ENCODE measurements at regions not wholly inside any gene's neighbourhood (a gene's known extent, or its start where the extent isn't known, plus 50 kb on each side); places are given as distances from the start of the nearest gene placed in this dataset.

GRCh38 chrX:35090801-35091200 lies 148.2 kb downstream of the FAM47B start:
- Histone ChIP-seq H3K27me3 (ENCODE audit: insufficient read depth, low read length) (no peaks in the 10 kb centered on the region), H2AFZ (ENCODE audit: low read depth, low read length, poor library complexity, severe bottlenecking) (no peak overlapping the region), H3K4me2 (ENCODE audit: low read length) (no peak overlapping the region), H3K4me1 (ENCODE audit: control insufficient read depth in 1 of 2, insufficient read depth in 2 of 2, low read length in 2 of 2) (no peaks in the 10 kb centered on the region), H3K27ac (ENCODE audit: low read depth, low read length) (no peak overlapping the region), H4K20me1 (ENCODE audit: insufficient read depth) (no peaks in the 10 kb centered on the region), H3K36me3 (ENCODE audit: control insufficient read depth in 1 of 2, insufficient read depth in 2 of 2, low read length in 2 of 2) (no peaks in the 10 kb centered on the region), H3K9me3 (ENCODE audit: control insufficient read depth in 1 of 2, insufficient read depth in 1 of 2, low read depth in 1 of 2, low read length in 2 of 2) (no peaks in the 10 kb centered on the region), H3K9me2 (ENCODE audit: insufficient read depth) (no peaks in the 10 kb centered on the region), H3K9ac (ENCODE audit: low read length) (no peak overlapping the region), H3K4me3 (replicated peaks in 1 of 2; ENCODE audit: low read depth in 1 of 2, low read length in 2 of 2) (no peak overlapping the region), H3K79me2 (ENCODE audit: insufficient read depth, low read length) (no peaks in the 10 kb centered on the region)
- POLR2A ChIA-PET = no interaction called here
- CTCF ChIA-PET = no interaction called here
- BruUV-seq (replicated peaks) = no TSS peak
- RAD21 ChIA-PET (ENCODE audit: low non-redundant PET in 1 of 2, low total read pairs in 2 of 2, uncharacterized antibody in 2 of 2, unreplicated experiment in 2 of 2) = no interaction called here
- TF ChIP-seq ATF3 (IDR thresholded peaks at IDR 0.05) (no peak), ELF1 (IDR thresholded peaks at IDR 0.05; ENCODE audit: borderline replicate concordance, low read depth) (no peak), REST (IDR thresholded peaks at IDR 0.05; ENCODE audit: low read depth) (no peak), POLR2AphosphoS5 (IDR thresholded peaks at IDR 0.05; ENCODE audit: low read depth, low read length) (no peak), EZH2 (IDR thresholded peaks at IDR 0.05) (no peak), POLR2A (IDR thresholded peaks at IDR 0.05; ENCODE audit: borderline replicate concordance, extremely low read depth, insufficient read depth, insufficient read length) (no peak), EZH2phosphoT487 (IDR thresholded peaks at IDR 0.05; ENCODE audit: borderline replicate concordance) (no peak), MAX (IDR thresholded peaks at IDR 0.05) (no peak), SP1 (IDR thresholded peaks at IDR 0.05; ENCODE audit: low read depth) (no peak), JUND (IDR thresholded peaks at IDR 0.05) (no peak), SRF (IDR thresholded peaks at IDR 0.05; ENCODE audit: low read depth) (no peak), CEBPB (IDR thresholded peaks at IDR 0.05; ENCODE audit: low read depth) (no peak), SIN3A (IDR thresholded peaks at IDR 0.05; ENCODE audit: low read depth) (no peak), ZFX (IDR thresholded peaks at IDR 0.05) (no peak), CTCF (IDR thresholded peaks at IDR 0.05 in 2 of 3, conservative IDR thresholded peaks at IDR 0.05 in 1 of 3; ENCODE audit: borderline replicate concordance in 1 of 3, insufficient read depth in 1 of 3, low read depth in 2 of 3, low read length in 2 of 3) (no peak), CBX3 (IDR thresholded peaks at IDR 0.05; ENCODE audit: low read depth) (no peak), YY1 (IDR thresholded peaks at IDR 0.05; ENCODE audit: extremely low read depth, insufficient replicate concordance, low read depth, low read length) (no peak), ZNF274 (IDR thresholded peaks at IDR 0.05; ENCODE audit: low read depth, low read length) (no peak)
- intact Hi-C loops (cut with micrococcal nuclease) = no loop called here
- ATAC-seq (no peak), DNase-seq (ENCODE audit: low read depth, low spot score) (no peak)

Measured in HCT116 (cell line).